ENCODE measurements at regions not wholly inside any gene's neighbourhood (a gene's known extent, or its start where the extent isn't known, plus 50 kb on each side); places are given as distances from the start of the nearest gene placed in this dataset.
"Not testable (repeated sequence)": the region's sequence is repeated elsewhere in the genome, so short reads cannot be mapped to it uniquely, and the experiment has no call there.

DNA sequence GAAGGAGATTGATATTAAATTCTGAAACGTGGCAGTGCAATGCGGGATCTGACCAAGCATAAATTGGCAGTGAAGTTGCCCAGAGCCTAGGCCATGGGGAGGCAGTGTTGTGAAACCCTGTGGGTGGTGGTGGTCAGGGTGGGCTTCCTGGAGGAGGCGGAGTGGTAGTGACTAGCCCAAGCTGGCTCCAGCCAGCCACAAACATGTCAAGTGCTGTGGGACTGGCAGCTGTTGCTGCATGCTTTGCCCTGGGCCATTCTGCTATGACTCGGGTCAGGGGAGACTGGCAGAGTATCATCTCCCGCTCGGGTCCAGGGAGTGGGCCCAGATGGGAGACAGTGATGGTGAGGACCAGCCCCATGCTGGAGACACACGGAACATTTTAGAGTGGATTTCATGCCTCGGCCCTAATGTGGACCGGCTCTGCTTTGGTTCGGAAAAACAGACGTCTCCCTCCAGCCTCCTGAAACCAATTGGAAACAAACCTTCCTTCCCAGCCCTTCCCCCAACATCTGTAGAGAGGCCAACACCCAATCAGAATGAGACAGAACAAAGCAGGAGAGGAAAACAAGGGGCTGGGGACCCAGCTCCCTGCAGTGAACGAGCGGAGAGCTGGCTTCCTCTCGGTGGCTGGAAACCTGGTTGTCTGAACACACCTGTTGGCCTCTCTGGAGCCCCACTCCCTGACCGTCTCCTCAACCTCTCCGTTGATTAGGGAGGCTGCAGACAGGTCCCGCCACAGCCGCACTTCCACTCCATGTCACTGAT, 58.2 kb downstream of the TMEM270 start:
- no peak overlapping the region for H3K9ac ChIP-seq
- H3K27me3 ChIP-seq = no peaks in the 10 kb centered on the region
- no peaks in the 10 kb centered on the region for H3K4me1 ChIP-seq
- no peak overlapping the region for H3K27ac ChIP-seq
- H3K9me3 ChIP-seq = no peaks in the 10 kb centered on the region
- no peaks in the 10 kb centered on the region for H4K20me1 ChIP-seq
- no peak for TF ChIP-seq Cebpa-rat (IDR thresholded peaks at IDR 0.05)
- H3K4me3 ChIP-seq = no peak overlapping the region
- H3K36me3 ChIP-seq = no peaks in the 10 kb centered on the region
- H3K4me2 ChIP-seq = no peak overlapping the region

DNA sequence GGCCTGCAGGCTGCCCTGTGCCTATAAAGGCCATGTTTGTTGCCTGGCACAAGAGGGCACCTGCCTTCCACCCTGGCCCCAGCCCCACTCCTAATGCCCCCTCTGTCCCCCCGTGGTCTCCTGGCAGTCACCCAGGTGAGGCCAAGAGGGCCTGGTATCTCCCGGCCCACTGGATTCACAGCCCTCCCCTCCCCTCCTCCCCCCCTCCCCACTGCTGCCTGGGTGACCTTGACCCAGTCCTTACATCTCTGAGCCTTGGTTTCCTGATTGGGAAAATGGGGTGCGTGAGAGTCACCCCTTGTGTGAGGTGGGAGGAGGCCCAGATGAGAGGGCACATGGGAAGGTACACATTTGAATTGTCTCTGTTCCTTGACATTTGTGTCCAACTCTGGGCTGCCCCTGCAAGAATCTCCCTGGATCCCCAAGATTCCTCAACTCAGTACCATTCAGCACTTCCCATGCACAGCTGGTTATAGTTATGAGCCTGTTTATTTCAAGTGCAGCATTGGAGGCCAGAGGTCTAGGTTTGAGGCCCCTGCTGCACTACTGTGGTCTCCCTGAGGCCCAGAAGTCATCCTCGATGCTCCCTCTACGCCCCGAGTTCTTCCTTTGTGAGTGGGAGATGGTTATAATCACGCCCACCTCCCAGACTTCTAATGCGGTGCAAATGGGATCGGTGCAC, 58.9 kb downstream of the TMEM270 start:
- Histone ChIP-seq H4K20me1 (no peaks in the 10 kb centered on the region), H3K27me3 (no peaks in the 10 kb centered on the region), H3K4me3 (no peak overlapping the region), H3K4me2 (no peak overlapping the region), H3K36me3 (no peaks in the 10 kb centered on the region), H3K9me3 (no peaks in the 10 kb centered on the region), H3K27ac (no peak overlapping the region), H3K4me1 (no peaks in the 10 kb centered on the region), H3K9ac (no peak overlapping the region)
- TF ChIP-seq Cebpa-rat (IDR thresholded peaks at IDR 0.05) = no peak

DNA sequence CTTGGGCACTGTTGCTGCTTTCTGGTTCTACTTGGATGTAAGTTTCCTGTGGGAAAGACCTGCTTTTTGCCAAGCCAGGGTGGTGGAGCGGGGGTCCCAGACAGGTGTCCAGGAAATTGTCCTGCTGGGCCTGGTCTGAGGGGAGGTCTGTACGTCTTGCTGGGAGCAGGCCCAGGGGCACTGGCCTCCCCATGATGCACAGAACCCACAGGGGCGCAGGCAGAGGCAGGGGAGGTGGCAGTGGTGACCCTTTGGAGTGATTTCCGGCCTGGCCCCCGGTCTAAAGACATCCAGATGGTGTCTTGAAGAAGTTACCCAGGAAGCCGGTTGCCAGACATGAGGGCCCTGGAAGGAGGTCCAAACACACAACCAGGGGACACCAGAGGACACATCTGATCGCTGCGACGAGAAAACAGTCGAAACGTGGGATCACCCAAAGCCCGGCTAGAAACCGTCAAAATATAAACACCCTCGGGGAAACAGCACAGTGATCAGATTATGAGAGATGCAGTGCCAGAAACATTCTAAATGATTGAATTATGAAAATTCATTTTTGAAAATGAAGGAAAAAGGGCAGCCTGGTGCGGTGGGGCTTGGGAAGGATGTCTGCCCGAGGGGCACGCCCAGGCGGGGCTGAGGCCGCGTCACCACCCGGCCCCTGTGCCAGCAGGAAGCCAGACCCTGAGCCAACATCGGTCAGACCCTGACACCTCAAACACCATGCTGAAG, 59.6 kb downstream of the TMEM270 start:
- no peak overlapping the region for H3K9ac ChIP-seq
- no peak overlapping the region for H3K27ac ChIP-seq
- H3K4me1 ChIP-seq = no peaks in the 10 kb centered on the region
- H3K36me3 ChIP-seq = no peaks in the 10 kb centered on the region
- H3K4me3 ChIP-seq = no peak overlapping the region
- H3K27me3 ChIP-seq = no peaks in the 10 kb centered on the region
- H3K4me2 ChIP-seq = no peak overlapping the region
- H3K9me3 ChIP-seq = no peaks in the 10 kb centered on the region
- no peaks in the 10 kb centered on the region for H4K20me1 ChIP-seq
- no peak for TF ChIP-seq Cebpa-rat (IDR thresholded peaks at IDR 0.05)

DNA sequence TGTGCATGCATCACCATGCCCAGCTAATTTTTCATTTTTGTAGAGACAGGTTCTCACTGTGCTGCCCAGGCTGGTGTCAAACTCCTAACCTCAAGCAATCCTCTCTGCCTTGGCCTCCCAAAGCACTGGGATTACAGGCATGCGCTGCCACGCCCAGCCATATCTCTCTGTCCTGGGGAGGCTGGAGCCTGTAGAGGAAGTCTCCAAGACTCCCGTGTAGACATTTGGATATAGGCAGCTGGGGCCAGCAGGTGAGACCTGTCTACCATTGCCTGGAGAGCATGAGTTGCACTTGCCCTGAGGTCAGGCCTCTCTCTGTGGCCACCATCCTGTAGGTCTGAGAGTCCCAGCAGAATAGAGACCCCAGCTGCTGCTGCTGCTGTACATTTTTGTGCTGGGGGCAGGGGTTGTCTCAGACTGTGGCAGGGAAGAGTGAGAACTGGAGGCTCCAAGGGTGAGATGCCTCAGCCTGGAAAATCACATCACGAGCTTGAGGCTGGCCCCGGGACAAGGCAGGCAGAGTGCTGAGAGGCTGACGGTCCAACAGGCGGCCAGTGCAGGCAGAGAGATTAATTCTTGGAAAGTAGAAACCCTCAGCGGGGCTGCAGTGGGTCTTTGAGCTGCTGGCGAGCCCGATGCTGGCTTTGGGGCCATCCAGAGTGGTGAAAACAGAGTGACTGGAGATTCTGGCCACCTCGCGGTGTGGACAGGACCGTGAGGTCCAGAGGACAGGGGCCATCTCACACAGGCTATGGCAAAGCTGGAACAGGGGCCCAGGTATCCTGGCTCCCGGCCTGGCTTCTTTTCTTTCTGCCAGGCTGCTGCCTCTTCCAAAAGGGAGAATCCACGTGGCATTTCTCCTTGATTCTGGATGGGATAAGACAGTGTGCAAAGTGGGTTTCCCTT, 60.9 kb downstream of the TMEM270 start:
- no peaks in the 10 kb centered on the region for H3K9me3 ChIP-seq
- TF ChIP-seq Cebpa-rat (IDR thresholded peaks at IDR 0.05) = no peak
- no peaks in the 10 kb centered on the region for H3K36me3 ChIP-seq
- H3K4me1 ChIP-seq = no peaks in the 10 kb centered on the region
- no peaks in the 10 kb centered on the region for H3K27me3 ChIP-seq
- H3K4me3 ChIP-seq = no peak overlapping the region
- no peak overlapping the region for H3K9ac ChIP-seq
- no peak overlapping the region for H3K4me2 ChIP-seq
- H4K20me1 ChIP-seq = no peaks in the 10 kb centered on the region
- no peak overlapping the region for H3K27ac ChIP-seq

DNA sequence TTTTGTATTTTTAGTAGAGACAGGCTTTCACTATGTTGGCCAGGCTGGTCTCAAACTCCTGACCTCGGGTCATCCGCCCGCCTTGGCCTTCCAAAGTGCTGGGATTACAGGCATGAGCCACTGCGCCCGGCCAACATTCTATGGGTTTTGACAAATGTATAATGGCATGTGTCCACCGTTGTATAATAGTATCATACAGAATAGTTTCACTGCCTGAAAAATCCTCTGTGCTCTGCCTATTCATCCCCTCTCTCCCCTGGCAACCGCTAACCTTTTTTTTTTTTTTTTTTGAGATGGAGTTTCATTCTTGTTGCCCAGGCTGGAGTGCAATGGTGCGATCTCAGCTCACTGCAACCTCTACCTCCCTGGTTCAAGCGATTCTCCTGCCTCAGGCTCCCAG, 67.7 kb downstream of the TMEM270 start:
- not testable (repeated sequence) for H3K36me3 ChIP-seq, H3K9ac ChIP-seq, H4K20me1 ChIP-seq, H3K27ac ChIP-seq, H3K27me3 ChIP-seq, H3K4me1 ChIP-seq, H3K9me3 ChIP-seq, H3K4me2 ChIP-seq, H3K4me3 ChIP-seq

DNA sequence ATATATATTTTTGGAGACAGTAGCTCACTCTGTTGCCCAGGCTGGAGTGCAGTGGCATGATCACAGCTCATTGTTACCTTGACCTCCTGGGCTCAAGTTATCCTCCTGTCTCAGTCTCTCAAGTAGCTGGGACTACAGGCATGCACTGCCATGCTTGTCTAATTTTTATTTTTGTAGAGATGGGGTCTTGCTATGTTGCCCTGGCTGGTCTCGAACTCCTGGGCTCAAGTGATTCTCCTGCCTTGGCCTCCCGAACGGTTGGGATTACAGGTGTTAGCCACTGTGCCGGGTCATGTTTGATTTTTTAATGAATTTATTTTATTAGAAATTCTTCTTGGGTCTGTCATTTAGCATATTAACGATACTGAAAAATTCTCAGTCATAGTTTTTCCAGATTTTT, 70.5 kb downstream of the TMEM270 start:
- Histone ChIP-seq H3K27ac (no peak overlapping the region), H3K27me3 (no peaks in the 10 kb centered on the region), H3K4me2 (no peak overlapping the region), H3K4me3 (no peak overlapping the region), H4K20me1 (no peaks in the 10 kb centered on the region), H3K9me3 (0 out of 2 replicates have a peak, but pooled peaks cover 3% of the 10 kb centered on the region), H3K9ac (no peak overlapping the region), H3K36me3 (no peaks in the 10 kb centered on the region), H3K4me1 (peaks cover 10% of the 10 kb centered on the region)
- no peak for TF ChIP-seq Cebpa-rat (IDR thresholded peaks at IDR 0.05)

DNA sequence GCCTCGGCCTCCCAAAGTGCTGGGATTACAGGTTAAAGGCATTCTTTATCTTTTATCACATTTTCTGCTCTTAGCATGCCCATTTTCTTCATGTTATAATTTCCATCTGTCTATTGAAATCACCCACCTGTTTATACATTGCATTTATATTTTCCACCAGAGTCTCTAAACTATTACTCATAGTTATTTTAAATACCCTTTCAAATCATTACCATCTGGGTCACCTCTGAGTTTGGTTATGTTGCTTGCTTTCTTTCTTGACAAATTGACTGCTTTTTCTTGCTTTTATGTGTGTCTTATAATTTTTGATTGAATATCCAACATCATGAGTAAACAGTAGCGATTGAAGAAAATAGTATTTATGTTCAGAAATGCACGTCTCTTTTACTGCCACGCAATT, 71.4 kb downstream of the TMEM270 start:
- no peak overlapping the region for H3K27ac ChIP-seq
- H3K4me1 ChIP-seq = peaks cover 10% of the 10 kb centered on the region
- no peak for TF ChIP-seq Cebpa-rat (IDR thresholded peaks at IDR 0.05)
- no peak overlapping the region for H3K4me2 ChIP-seq
- no peaks in the 10 kb centered on the region for H3K36me3 ChIP-seq
- H3K27me3 ChIP-seq = no peaks in the 10 kb centered on the region
- H3K9me3 ChIP-seq = 0 out of 2 replicates have a peak, but pooled peaks cover 3% of the 10 kb centered on the region
- H3K9ac ChIP-seq = no peak overlapping the region
- no peaks in the 10 kb centered on the region for H4K20me1 ChIP-seq
- H3K4me3 ChIP-seq = no peak overlapping the region

DNA sequence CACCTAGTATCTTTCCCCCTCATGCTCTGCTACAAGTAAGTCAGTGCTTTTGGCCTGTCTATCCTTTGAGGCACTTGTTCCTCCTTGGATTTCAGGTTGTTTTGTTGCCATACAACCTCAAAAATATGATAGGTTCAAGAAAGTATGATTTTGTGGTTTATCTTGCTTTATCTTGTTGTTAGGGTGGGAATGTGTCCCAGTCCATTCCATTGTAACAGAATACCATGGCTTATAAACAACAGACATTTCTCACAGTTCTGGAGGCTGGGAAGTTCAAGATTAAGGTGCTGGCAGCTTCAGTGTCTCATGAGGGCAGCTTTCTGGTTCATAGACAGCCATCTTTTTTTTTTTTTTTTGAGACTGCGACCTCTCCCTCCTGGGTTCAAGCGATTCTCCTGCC, 72.1 kb downstream of the TMEM270 start:
- TF ChIP-seq Cebpa-rat (IDR thresholded peaks at IDR 0.05) = no peak
- no peak overlapping the region for H3K4me2 ChIP-seq
- no peak overlapping the region for H3K27ac ChIP-seq
- H3K9me3 ChIP-seq = 0 out of 2 replicates have a peak, but pooled peaks cover 3% of the 10 kb centered on the region
- H3K4me3 ChIP-seq = no peak overlapping the region
- H3K4me1 ChIP-seq = peaks cover 10% of the 10 kb centered on the region
- no peaks in the 10 kb centered on the region for H3K36me3 ChIP-seq
- H3K9ac ChIP-seq = no peak overlapping the region
- H4K20me1 ChIP-seq = no peaks in the 10 kb centered on the region
- no peaks in the 10 kb centered on the region for H3K27me3 ChIP-seq

DNA sequence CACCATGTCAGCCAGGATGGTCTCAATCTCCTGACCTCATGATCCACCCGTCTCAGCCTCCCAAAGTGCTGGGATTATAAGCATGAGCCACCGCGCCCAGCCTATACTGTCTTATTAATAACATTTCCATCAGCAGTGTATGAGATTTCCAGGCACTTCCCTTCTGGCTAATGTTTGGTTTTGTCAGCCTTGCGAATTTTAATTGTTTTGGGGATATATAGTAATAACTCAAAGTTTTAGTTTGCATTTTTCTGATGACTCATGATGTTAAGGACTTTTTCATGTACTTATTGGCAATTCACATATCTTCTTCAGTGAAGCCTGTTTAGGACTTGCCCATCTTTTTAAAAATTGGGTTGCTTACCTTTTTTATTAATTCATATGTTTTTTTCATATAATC, 76.0 kb downstream of the TMEM270 start:
- no peak overlapping the region for H3K9ac ChIP-seq
- H3K4me2 ChIP-seq = no peak overlapping the region
- H4K20me1 ChIP-seq = no peaks in the 10 kb centered on the region
- H3K27me3 ChIP-seq = no peaks in the 10 kb centered on the region
- H3K27ac ChIP-seq = no peak overlapping the region
- H3K4me1 ChIP-seq = peaks cover 10% of the 10 kb centered on the region
- H3K9me3 ChIP-seq = peaks cover 36% of the 10 kb centered on the region
- no peak for TF ChIP-seq Cebpa-rat (IDR thresholded peaks at IDR 0.05)
- H3K4me3 ChIP-seq = no peak overlapping the region
- no peaks in the 10 kb centered on the region for H3K36me3 ChIP-seq

DNA sequence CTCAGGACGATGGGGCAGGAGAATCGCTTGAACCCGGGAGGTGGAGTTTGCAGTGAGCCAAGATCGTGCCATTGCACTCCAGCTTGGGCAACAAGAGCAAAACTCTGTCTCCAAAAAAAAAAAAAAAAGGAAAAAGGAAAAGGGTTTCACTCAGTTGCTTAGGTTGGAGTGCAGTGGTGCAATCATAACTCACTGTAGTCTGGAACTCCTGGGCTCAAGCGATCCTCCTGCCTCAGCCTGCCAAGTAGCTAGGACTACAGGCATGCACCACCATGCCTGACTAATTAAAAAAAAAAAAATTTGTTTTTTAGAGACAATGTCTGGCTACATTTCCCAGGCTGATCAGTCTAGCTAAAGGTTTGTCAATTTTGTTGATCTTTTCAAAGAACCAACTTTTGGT, 76.7 kb downstream of the TMEM270 start:
- not testable (repeated sequence) for H3K4me2 ChIP-seq, H3K36me3 ChIP-seq, H3K9ac ChIP-seq, H3K4me3 ChIP-seq, H3K27me3 ChIP-seq, H4K20me1 ChIP-seq, H3K27ac ChIP-seq
- H3K4me1 ChIP-seq = peaks cover 10% of the 10 kb centered on the region
- peaks cover 38% of the 10 kb centered on the region for H3K9me3 ChIP-seq
